Karpas-422 (cell line): ENCODE measurements at regions not wholly inside any gene's neighbourhood (a gene's known extent, or its start where the extent isn't known, plus 50 kb on each side); places are given as distances from the start of the nearest gene placed in this dataset.

Experiments used
- DNase-seq: peaks from one replicate; pipeline ENCODE4 v3.0.0-alpha.2; 2015
- H2AFZ ChIP-seq: fragments of 200-600 bp; sonication (generic); 2 replicates; pipeline ENCODE4 v1.6.1; 2014; ENCODE audit warnings: antibody characterized with exemption, low read length, mixed read lengths
- H3K27ac ChIP-seq: fragments of 200-600 bp; sonication (generic); 2 replicates; pipeline ENCODE4 v1.5.1; 2014; ENCODE audit warnings: mild to moderate bottlenecking, low read length, moderate library complexity
- H3K27me3 ChIP-seq: fragments of 200-600 bp; sonication (generic); 2 replicates; pipeline ENCODE4 v1.6.1; 2014; ENCODE audit warnings: low read length, mixed read lengths
- H3K36me3 ChIP-seq: fragments of 200-600 bp; sonication (generic); 2 replicates; pipeline ENCODE4 v1.6.1; 2014; ENCODE audit warnings: low read length, mixed read lengths; ENCODE audit not compliant: insufficient read depth
- H3K4me1 ChIP-seq: fragments of 200-600 bp; sonication (generic); 2 replicates; pipeline ENCODE4 v1.6.1; 2014; ENCODE audit warnings: mild to moderate bottlenecking, low read length, mixed read lengths
- H3K4me2 ChIP-seq: fragments of 200-600 bp; sonication (generic); 2 replicates; pipeline ENCODE4 v1.6.1; 2014; ENCODE audit warnings: low read length, low read depth, mild to moderate bottlenecking; ENCODE audit not compliant: poor library complexity, severe bottlenecking
- H3K4me3 ChIP-seq: fragments of 200-600 bp; sonication (generic); 2 replicates; pipeline ENCODE4 v1.5.1; 2014; ENCODE audit warnings: mild to moderate bottlenecking, antibody characterized with exemption, low read length, mixed read lengths
- H3K79me2 ChIP-seq: fragments of 200-600 bp; sonication (generic); 2 replicates; pipeline ENCODE4 v1.6.1; 2014; ENCODE audit warnings: mild to moderate bottlenecking, low read length, mixed read lengths
- H3K9ac ChIP-seq: fragments of 200-600 bp; sonication (generic); 2 replicates; pipeline ENCODE4 v1.6.0; 2014; ENCODE audit warnings: low read length
- H3K9me2 ChIP-seq: fragments of 200-600 bp; sonication (generic), shearing (Covaris generic); replicated peaks from 2 replicates; pipeline ENCODE4 v1.6.0; 2014; ENCODE audit warnings: mild to moderate bottlenecking, low read length, moderate library complexity; ENCODE audit not compliant: insufficient read depth
- H3K9me3 ChIP-seq: fragments of 300-700, 200-600 bp; sonication (generic); 2 replicates; pipeline ENCODE4 v1.6.1; 2014; ENCODE audit warnings: low read length, mixed read lengths
- H4K20me1 ChIP-seq: fragments of 200-600 bp; sonication (generic); 2 replicates; pipeline ENCODE4 v1.6.1; 2014; ENCODE audit warnings: mild to moderate bottlenecking, antibody characterized with exemption, low read length, low read depth; ENCODE audit not compliant: insufficient read depth

- Histone ChIP-seq H4K20me1 (no peaks in the 10 kb centered on the region), H3K9me2 (no peaks in the 10 kb centered on the region), H3K4me2 (no peak overlapping the region), H3K79me2 (no peaks in the 10 kb centered on the region), H3K9me3 (no peaks in the 10 kb centered on the region), H3K27me3 (no peaks in the 10 kb centered on the region), H3K4me3 (no peak overlapping the region), H3K4me1 (no peaks in the 10 kb centered on the region), H3K9ac (no peak overlapping the region), H2AFZ (no peak overlapping the region), H3K36me3 (no peaks in the 10 kb centered on the region), H3K27ac (no peak overlapping the region)
- DNase-seq: no peak
These were observed 276.8 kb downstream of the ENC1 start for GRCh38 chr5:74363603-74364205.

GRCh38 chr5:74361406-74362358, 278.8 kb downstream of the ENC1 start:
- H3K4me2 ChIP-seq: no peak overlapping the region

GRCh38 chr5:74360535-74361210, 279.9 kb downstream of the ENC1 start:
- Histone ChIP-seq H3K4me1 (no peaks in the 10 kb centered on the region), H3K79me2 (no peaks in the 10 kb centered on the region), H3K36me3 (no peaks in the 10 kb centered on the region), H3K4me2 (no peak overlapping the region), H3K27me3 (no peaks in the 10 kb centered on the region), H3K9ac (no peak overlapping the region), H3K4me3 (no peak overlapping the region), H3K27ac (no peak overlapping the region), H3K9me3 (no peaks in the 10 kb centered on the region), H3K9me2 (no peaks in the 10 kb centered on the region), H4K20me1 (no peaks in the 10 kb centered on the region), H2AFZ (no peak overlapping the region)
- no peak for DNase-seq

More at GRCh38 chr5:74361406-74362358, 278.8 kb downstream of the ENC1 start:
- H3K27me3 ChIP-seq: no peaks in the 10 kb centered on the region
- H3K79me2 ChIP-seq: no peaks in the 10 kb centered on the region
- no peak overlapping the region for H2AFZ ChIP-seq
- H3K4me1 ChIP-seq: no peaks in the 10 kb centered on the region
- no peak overlapping the region for H3K9ac ChIP-seq
- no peak for DNase-seq
- no peaks in the 10 kb centered on the region for H3K9me2 ChIP-seq
- no peak overlapping the region for H3K4me3 ChIP-seq
- no peaks in the 10 kb centered on the region for H3K36me3 ChIP-seq
- no peak overlapping the region for H3K27ac ChIP-seq
- no peaks in the 10 kb centered on the region for H3K9me3 ChIP-seq
- H4K20me1 ChIP-seq: no peaks in the 10 kb centered on the region

- Histone ChIP-seq H3K4me3 (no peak overlapping the region), H3K9me2 (no peaks in the 10 kb centered on the region), H3K4me2 (no peak overlapping the region), H3K9ac (no peak overlapping the region), H3K27ac (no peak overlapping the region), H3K27me3 (no peaks in the 10 kb centered on the region), H3K4me1 (no peaks in the 10 kb centered on the region), H3K36me3 (no peaks in the 10 kb centered on the region), H3K79me2 (no peaks in the 10 kb centered on the region), H4K20me1 (no peaks in the 10 kb centered on the region), H2AFZ (no peak overlapping the region), H3K9me3 (no peaks in the 10 kb centered on the region)
- DNase-seq: no peak
These were observed 282.7 kb downstream of the ENC1 start for GRCh38 chr5:74357827-74358226.

- H3K4me1 ChIP-seq: no peaks in the 10 kb centered on the region
- no peaks in the 10 kb centered on the region for H3K9me2 ChIP-seq
- H4K20me1 ChIP-seq: no peaks in the 10 kb centered on the region
- H3K27me3 ChIP-seq: no peaks in the 10 kb centered on the region
- no peaks in the 10 kb centered on the region for H3K36me3 ChIP-seq
- no peak overlapping the region for H3K4me3 ChIP-seq
- H3K79me2 ChIP-seq: no peaks in the 10 kb centered on the region
- no peak overlapping the region for H2AFZ ChIP-seq
- H3K27ac ChIP-seq: no peak overlapping the region
- no peak for DNase-seq
- H3K9ac ChIP-seq: no peak overlapping the region
- H3K9me3 ChIP-seq: no peaks in the 10 kb centered on the region
- H3K4me2 ChIP-seq: no peak overlapping the region
These were observed 284.4 kb downstream of the ENC1 start for GRCh38 chr5:74356009-74356695.

- Histone ChIP-seq H3K9me2 (no peaks in the 10 kb centered on the region), H3K4me2 (no peak overlapping the region), H3K27me3 (no peaks in the 10 kb centered on the region), H3K9ac (no peak overlapping the region), H3K79me2 (no peaks in the 10 kb centered on the region), H2AFZ (no peak overlapping the region), H4K20me1 (no peaks in the 10 kb centered on the region), H3K27ac (no peak overlapping the region), H3K4me3 (no peak overlapping the region), H3K36me3 (no peaks in the 10 kb centered on the region), H3K4me1 (no peaks in the 10 kb centered on the region), H3K9me3 (no peaks in the 10 kb centered on the region)
- no peak for DNase-seq
These were observed 285.3 kb downstream of the ENC1 start for GRCh38 chr5:74355041-74355824.

GRCh38 chr5:74352256-74352655, 288.3 kb downstream of the ENC1 start:
- Histone ChIP-seq H4K20me1 (no peaks in the 10 kb centered on the region), H3K27me3 (no peaks in the 10 kb centered on the region), H3K9me2 (no peaks in the 10 kb centered on the region), H3K9me3 (no peaks in the 10 kb centered on the region), H2AFZ (no peak overlapping the region), H3K27ac (no peak overlapping the region), H3K4me3 (no peak overlapping the region), H3K36me3 (no peaks in the 10 kb centered on the region), H3K9ac (no peak overlapping the region), H3K4me1 (no peaks in the 10 kb centered on the region), H3K79me2 (no peaks in the 10 kb centered on the region), H3K4me2 (no peak overlapping the region)
- DNase-seq: no peak
